NK-92 treated with Interleukin-12 subunit alpha and Interleukin-12 subunit beta, amount 100 ng/mL, for 24 hours (cell line): ENCODE measurements at regions not wholly inside any gene's neighbourhood (a gene's known extent, or its start where the extent isn't known, plus 50 kb on each side); places are given as distances from the start of the nearest gene placed in this dataset.
"Not testable (repeated sequence)": the region's sequence is repeated elsewhere in the genome, so short reads cannot be mapped to it uniquely, and the experiment has no call there.

ENCODE experiments used
- DNase-seq: peaks from one replicate; lab custom pipeline; 2025; lab: John Stamatoyannopoulos, UW

DNA sequence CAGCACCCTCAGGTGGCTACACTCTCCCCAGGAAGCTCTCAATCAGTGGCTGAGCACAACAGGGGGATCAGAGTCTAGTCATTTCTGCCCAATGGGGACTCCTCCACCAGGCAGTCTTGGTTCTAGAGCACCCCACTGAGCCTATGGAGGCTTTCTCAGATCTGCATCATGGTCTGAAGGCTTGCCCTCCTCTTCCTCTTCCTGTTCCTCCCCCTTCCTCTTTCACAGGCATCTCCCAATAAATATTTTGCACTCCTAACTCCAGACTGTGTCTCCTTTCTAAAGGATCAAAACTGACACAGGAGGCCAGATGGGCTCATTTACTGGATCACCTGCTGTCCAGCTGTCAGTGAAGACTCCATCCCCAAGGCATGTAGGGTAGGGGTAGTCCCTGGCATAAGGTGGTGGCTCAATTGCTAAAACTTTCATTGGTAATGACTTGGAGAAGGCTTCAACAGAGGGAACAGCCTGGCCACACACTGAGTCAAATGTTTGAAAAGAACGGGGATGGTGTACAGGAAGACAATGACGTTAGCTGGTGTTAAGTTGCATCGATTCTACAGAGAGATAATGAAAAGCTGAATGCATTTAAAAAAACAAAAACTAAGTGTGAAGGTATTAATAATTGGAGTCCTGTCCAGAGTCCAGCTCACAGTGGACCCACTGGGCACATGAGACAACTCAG lies 84.2 kb upstream of the SLC2A1 start:
- DNase-seq = no peak

DNA sequence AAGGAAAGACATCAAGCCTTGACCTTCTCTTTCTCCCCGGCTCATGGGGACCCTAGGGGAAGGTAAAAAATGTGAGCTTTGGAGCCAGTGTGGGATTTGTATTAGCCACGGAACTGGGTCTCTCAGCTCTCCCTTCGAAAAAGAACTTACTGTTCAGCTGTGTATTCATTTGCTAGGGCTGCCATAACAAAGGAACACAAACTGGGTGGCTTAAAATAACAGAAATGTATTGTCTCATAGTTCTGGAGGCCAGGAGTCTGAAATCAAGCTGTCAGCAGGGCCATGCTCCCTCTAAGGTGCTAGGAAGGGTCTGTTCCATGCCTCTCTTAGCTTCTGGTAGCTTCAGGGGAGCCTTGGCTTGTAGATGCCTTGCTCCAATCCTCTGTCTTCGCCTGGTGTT lies 83.5 kb upstream of the SLC2A1 start:
- DNase-seq = no peak

DNA sequence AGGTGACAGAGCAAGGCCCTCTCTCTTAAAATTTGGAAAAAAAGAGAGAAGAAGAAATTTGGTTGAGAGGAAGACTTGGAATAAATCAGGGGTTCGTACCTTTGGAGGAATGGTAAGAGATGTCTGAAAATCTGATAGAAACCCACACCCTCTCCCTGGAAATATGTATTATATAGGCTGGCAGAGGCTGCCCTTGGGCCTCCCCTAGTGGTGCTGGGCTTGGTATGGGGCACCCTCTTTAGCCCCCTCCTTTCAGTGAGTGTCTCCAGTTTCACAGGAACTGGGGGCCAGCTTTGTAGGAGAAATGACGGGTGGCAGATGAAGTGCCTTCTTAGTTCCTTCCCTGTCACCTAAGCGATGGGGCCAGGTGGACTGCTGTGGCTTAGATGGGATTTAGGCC lies 82.9 kb upstream of the SLC2A1 start:
- DNase-seq = no peak

DNA sequence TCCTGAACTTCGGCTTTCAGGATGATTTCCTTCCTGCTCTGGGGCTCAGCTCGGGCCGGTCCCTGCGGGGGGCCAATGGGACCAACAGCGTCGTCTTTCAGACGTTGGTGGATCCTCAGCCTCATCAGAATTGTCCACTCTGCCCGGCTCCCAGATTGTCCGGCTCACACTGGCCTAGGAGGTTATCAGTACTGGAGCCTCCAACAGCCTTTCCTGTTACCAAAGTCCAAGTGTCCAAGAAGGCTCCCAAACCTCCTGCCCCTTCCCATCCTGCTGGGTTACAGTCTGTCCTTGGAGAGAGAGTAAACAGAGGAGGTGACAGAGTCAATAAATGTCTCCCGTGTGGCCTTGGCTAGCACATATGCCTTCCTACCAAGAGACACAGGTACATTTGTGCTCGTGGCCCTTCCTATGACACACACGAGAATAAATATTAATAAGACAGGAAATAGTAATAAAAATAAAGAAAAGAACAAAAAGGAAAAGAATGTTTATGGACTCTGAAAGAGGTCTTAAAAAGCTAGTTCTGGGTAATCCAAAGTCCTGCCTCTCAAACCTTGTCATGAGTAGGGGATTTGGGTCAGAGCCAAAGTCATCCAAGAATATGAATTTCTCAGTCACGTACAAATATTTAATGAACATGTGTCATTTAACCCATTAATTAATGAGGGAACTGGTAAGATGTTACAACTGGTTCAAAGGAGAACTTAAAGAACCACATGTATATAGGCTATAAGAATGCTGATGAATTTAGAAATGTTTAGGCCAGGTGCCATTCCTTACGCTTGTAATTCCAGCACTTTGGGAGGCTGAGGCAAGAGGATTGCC lies 80.8 kb upstream of the SLC2A1 start:
- DNase-seq = no peak

DNA sequence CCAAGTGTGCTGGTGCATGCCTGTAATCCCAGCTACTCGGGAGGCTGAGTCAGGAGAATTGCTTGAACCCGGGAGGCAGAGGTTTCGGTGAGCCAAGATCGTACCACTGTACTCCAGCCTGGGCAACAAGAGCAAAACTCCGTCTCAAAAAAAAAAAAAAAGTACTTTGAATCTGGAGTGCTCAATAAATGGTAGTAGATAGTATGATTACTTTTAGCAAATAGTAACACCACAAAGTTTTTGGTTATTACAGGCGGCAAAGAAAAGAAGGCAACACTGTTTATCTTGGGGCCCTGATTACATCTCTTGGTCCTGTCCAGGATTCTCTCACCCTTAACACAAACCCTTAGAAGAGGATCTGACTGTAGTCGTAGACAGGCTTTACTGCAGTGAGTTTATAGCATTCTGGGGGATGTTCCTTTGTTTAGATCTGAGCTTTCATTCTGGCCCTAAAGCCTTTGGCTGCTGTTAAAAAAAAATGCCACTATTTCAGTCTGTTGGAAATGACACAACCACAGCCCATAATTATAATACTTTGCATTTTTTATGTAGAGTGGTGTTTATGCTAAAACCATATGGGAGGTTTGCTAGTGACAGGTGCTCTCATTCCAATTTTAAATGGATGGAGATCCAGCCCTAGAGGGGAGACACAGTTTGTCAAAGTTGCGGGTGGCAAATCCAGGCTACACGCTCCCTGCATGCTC lies 79.7 kb upstream of the SLC2A1 start:
- DNase-seq = no peak

DNA sequence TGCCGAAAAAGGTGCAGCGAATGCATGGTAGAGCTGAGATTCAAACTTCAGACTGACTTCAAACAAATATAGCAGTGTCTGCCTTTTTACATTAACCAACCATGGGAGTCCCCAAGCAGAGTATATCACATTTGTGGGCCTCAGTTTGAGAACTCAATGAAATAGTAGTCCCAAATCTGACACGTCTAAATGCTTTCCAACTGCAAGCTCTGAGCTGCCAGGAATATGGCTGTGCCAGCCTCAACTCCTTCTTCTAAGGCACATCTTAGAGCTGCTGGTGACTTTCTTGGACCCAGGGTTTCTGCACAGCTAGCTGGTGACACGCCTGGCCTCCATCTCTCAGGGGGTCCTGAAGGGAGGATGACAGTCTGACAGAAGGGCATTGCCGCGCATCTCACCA lies 78.8 kb upstream of the SLC2A1 start:
- no peak for DNase-seq

DNA sequence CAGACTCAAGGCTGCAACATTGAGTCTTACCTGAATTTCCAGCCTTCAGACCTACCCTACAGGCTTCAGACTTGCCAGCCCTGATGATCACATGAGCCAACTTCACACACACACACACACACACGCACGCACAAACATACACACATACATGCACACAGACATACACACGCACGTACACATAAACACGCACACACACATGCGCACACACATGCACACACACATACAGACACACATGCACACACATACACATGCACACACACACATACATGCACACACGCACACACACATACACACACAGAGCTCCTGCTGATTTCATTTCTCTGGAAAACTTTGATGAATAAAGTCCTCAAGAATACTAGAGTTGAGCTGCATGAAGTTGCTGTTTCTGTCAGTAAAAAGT lies 78.3 kb upstream of the SLC2A1 start:
- no peak for DNase-seq

DNA sequence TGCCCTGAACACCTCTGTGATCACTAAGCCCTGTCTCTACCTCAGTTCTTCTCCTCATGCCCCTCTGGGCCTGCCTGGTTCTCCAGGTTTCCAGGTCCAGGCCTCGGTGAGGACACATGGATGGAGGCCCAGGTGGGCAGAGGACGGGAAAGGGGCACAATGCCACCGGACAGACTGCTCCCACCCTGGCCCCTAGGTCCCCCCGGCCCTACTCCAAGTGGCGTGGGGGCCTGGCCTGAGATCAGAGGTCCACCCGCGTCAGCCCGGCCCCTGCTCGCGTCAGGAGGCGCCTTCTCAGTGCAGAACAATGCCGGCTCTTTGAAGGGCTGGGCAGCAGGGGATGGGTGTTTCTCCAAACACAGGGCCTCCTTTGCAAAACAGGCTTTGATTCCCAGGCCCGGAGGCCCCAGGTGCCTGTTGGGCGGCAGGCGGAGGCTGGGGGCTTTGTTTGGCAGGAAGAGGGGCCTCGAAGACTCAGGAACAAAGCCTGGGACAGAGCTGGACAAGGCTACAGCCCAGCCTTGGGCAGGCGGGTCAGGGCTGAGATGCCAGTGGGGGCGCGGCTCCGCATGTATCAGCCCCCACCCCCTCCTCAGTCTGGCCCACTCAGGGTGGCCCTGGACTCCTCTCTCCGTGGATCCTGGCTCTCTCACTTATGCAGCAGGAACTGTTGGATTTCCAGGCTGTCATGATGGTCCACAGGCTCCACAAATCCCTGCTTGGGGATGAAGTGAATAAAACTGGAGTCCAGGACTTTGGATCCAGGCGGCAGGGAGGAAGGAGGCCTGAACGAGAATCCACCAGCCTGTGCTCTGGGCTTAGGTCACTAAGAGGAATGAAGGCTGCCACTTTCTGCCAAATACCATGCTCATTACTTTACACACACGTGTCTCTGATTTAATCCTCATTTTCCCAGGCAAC lies 77.4 kb upstream of the SLC2A1 start:
- DNase-seq = no peak

DNA sequence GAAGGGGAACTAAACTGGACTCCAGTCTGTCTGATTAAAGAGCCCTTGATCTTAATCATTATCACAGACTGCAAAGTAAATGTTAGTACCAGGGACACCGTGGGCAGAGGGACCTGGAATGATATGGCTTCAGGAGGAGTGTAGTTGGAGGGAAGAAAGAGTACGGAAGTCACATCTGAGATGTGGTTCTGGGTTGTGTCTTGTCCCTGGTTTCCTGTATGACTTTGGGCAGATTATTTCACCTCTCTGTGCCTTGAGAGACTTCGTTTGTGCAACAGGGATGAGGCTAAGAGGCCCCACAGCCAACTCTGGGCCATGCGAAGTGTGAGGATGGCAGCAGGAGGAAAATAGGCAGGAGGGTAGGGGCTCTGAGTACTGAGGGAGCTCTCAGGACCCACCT lies 76.1 kb upstream of the SLC2A1 start:
- no peak for DNase-seq

DNA sequence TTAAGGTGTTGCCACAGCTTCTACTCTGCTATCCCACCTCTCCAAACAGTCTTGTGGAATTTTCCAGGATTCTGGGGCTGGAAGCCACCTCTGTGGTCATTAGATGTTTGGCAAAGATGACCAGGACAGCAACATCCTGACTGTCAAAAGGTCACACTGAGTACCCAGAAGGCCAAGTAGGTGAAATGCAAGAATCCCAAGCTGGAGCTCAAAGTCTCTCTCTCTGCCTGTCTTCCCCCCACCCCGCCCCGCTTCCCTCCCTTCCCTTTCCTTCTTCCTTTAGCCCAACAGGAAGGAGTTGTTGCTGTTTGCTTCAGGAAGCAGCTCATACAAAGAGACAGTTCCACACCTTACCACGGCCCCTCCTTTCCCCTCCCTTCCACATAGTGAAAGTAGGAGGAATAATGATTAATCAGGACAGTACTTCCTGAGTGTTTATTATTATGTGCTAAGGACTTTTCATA lies 75.6 kb upstream of the SLC2A1 start:
- no peak for DNase-seq

DNA sequence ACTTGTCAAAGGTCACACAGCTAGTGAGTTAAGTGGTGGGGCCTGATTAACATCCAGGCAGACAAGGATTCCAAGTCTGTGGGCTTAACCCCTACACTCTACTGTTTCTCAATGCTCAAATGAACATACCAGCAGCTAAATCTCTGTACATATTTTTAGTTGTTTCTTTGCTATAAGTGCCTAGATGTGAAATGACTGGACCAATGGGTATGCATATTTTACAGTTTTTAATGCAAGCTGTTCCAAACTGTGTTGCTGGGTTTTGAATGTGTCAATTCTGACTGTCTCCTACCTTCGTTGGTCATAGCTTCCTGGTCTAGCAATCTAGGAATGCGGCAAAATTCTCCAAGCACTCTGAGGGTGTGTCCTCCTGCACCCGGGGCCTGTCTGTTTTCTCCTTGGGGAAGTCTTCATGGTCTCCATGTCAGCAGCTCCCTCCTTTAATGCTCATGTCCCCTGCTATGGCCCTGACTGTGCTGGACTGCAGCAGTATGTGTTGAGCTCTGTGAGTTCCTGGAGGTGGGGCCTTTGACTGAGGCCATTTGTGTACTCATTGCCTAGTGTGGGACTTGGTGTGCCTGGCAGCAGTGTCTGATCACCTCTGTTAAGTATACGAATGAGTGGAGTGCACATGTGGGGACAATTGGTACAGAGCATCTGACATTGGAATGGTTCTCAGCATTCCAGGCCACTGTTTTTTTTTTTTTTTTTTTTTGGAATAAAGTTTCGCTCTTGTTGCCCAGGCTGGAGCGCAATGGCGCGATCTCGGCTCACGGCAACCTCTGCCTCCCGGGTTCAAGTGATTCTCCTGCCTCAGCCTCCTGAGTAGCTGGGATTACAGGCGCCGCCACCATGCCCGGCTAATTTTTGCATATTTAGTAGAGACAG lies 72.9 kb upstream of the SLC2A1 start:
- DNase-seq = no peak

DNA sequence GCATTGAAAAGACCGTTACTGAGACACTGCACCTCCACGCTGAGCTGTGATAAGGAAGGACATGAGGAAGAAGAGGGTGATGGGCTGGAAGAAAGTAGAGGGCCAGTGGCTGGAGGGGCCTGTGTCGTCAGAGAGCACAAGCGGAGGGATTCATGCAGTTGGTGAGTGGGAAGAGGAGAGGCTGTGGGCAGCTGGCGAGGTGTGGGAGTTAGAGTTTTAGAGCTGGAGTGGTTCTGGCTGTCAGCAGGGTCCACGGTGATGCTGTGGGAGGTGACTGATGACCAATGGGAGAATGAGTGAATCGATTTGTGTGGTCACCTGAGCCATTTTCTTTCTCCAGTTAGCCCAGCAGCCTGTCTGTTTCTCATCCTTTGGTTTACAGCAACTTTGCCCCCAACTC lies 66.2 kb upstream of the SLC2A1 start:
- DNase-seq = no peak

DNA sequence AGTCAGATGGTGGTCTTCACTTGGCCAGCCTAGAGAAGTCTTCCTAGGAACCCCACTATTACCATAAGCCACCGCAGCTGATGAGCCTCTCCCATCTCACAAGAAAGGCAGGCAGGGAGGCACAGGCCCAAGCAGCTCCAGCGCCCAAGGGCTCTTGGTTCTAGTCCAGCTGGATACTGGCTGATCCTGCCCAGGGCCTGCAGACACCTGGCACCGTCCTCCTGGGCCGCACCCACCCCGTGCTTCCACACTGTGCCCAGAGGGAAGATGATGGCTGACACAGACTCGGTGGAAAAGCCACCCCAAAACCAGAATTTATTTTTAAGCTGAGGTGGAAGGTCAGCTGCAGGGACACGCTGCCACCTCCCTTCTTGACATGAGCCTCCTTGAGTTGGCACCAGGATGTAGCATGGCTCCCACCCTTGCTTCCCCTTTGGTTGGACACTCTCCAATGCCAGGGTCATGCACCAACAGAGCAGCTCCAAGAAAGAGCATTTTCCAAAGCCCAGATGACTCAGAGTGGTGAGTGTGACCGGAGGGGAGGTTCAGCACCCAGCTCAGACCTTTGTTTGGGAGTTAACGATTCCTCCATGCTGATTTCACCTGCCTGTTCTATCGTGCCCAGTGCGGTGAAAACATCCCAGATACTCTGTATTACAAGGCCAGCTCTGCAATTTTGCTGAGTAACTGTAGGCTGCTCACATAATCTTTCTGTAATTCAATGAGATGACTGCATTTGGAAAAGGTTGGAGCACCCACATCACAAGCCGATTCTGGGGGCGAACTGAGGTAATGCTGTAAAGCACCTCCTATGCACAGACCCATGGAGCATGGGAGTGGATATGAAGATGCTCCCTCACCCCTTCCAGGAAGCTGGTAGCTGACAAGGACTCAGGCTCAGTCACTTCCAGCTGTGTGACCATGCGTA lies 63.1 kb upstream of the SLC2A1 start:
- no peak for DNase-seq

DNA sequence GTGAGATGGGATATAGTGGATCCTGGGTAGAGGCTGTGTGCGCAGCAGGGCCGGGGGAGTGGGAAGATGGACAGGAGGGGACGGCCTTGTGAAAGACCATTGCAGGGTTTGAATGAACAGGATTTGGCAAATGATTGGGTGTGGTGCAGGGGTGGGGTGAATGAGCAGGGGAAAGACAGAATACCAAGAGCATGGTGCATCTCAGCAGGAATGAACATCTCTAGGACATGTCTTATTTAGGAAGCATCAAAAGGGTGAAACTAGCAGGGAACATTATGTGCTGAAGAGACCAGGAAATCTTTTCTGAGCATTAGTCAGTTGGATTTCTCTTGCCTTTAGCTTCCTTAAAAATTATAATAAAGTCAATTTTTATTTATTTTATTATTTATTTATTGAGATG lies 60.6 kb upstream of the SLC2A1 start:
- DNase-seq = no peak

DNA sequence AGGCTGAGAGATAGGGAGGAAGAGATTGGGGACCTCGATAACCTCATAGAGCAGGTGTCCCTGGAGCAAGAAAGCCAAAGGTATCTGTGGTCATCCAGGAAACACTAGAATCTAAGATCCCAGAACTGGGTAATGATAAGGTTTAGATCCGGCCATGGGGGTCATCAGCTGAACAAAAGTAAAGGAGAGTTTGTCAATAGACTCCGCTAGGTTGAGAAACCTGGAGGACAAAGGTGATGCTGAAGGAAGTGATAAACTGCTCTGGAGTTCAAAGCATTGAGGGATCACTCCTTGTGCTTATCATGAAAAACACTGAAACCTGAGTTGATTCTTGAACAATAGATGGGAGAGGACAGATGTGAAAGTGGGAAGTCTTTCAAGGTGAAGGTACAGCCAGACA lies 59.5 kb upstream of the SLC2A1 start:
- DNase-seq = no peak

DNA sequence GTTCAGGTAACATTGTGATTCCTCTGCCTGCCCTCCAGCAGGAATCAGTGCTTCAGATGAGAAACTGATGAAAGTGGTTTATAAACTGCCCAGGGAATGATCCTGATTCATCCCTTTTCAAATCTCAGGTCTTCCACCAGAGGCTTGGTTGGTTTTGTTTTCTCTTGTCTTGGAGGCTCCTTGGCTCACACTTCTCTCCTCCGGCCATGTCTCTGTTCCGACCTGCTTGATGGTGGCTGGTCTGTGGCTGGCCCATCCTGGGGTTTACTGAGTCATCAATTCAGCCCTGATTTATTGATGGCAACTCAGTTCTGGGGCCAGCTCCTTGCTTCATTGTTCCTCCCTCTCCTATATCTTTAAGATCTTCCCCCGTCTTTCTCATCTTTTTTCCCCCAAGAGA lies 56.6 kb upstream of the SLC2A1 start:
- DNase-seq = no peak

DNA sequence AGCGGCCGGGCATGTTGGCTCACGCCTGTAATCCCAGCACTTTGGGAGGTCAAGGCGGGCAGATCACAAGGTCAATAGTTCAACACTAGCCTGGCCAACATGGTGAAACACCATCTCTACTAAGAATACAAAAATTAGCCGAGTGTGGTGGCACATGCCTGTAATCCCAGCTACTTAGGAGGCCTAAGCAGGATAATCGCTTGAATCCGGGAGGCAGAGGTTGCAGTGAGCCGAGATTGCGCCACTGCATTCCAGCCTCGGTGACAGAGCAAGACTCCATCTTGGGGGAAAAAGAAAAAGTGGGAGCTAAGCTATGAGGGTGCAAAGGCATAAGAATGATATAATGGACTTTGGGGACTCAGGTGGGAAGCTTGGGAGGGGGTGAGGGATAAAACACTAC lies 55.9 kb upstream of the SLC2A1 start:
- not testable (repeated sequence) for DNase-seq

DNA sequence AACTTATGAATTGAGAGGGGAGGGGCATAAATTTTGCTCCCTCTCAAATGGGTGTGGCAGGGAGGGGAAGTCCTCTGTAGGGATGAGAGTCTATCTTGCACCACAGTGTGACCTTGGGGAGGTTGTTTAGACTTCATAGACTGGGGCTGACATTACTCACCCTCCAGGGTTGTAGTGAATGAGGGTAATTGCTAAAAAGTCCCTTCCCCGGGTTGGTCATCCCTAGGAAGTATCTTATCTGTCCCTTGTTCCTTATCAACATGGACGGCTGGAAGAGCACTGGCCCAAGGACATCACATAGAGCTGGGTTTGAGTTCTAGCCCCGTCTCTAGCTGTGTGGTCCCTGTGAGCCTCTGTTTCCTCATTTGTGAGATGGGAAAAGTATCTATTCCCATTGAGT lies 52.4 kb upstream of the SLC2A1 start:
- DNase-seq = no peak

DNA sequence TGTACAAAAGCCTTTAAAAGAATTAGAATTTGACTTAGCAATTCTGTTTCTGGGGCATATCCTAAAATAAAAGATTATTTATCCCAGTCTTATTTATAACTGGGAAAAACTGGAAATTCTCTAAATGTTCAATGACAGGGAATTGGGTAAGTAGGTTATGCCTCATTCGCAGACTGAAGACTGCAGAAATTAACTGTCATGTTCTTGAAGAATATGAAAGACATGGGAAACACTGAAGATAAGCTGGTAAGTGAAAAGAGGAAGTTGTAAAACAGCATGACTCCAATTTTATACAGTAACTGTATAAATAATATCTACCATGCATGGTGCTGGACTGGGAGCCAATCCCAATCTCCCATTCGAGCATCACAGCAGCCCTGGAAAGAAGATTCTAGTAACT lies 50.6 kb upstream of the SLC2A1 start:
- DNase-seq = no peak
